DMS 273 treated with DMSO at 0.1 percent for 48 hours (cell line): ENCODE measurements at regions not wholly inside any gene's neighbourhood (a gene's known extent, or its start where the extent isn't known, plus 50 kb on each side); places are given as distances from the start of the nearest gene placed in this dataset.
"Not testable (repeated sequence)": the region's sequence is repeated elsewhere in the genome, so short reads cannot be mapped to it uniquely, and the experiment has no call there.

Source experiments
- DNase-seq: peaks from one replicate; lab custom pipeline; 2025; lab: John Stamatoyannopoulos, UW

- not testable (repeated sequence) for DNase-seq
Measured at GRCh38 chr2:95654897-95655296, 63.1 kb downstream of the TRIM43 start.

GRCh38 chr2:95656553-95656952 is 64.8 kb downstream of the TRIM43 start:
- not testable (repeated sequence) for DNase-seq

GRCh38 chr2:95657937-95658336 is 66.1 kb downstream of the TRIM43 start:
- not testable (repeated sequence) for DNase-seq

- DNase-seq, result not testable (repeated sequence)
Measured at GRCh38 chr2:95660766-95661562, 69.2 kb downstream of the TRIM43 start.

- DNase-seq, result not testable (repeated sequence)
Measured at GRCh38 chr2:95663471-95664441, 72.0 kb downstream of the TRIM43 start.

- DNase-seq, result not testable (repeated sequence)
Measured at GRCh38 chr2:95666636-95667035, 74.8 kb downstream of the TRIM43 start.

- no peak for DNase-seq
Measured at GRCh38 chr2:95667480-95667879, 75.7 kb downstream of the TRIM43 start.

GRCh38 chr2:95668934-95669333 is 77.1 kb downstream of the TRIM43 start:
- not testable (repeated sequence) for DNase-seq

GRCh38 chr2:95669441-95669991 is 77.7 kb downstream of the TRIM43 start:
- DNase-seq, result no peak

- no peak for DNase-seq
Measured at GRCh38 chr2:95670167-95670566, 78.4 kb downstream of the TRIM43 start.

GRCh38 chr2:95670686-95671085 is 78.9 kb downstream of the TRIM43 start:
- no peak for DNase-seq

- DNase-seq, result not testable (repeated sequence)
Measured at GRCh38 chr2:95671171-95671570, 79.4 kb downstream of the TRIM43 start.

- not testable (repeated sequence) for DNase-seq
Measured at GRCh38 chr2:95671992-95672391, 80.2 kb downstream of the TRIM43 start.

GRCh38 chr2:95672500-95672899 is 80.7 kb downstream of the TRIM43 start:
- DNase-seq, result not testable (repeated sequence)

- DNase-seq, result no peak
Measured at GRCh38 chr2:95674186-95674585, 82.4 kb downstream of the TRIM43 start.

- not testable (repeated sequence) for DNase-seq
Measured at GRCh38 chr2:95676573-95676972, 84.8 kb downstream of the TRIM43 start.

- DNase-seq, result no peak
Measured at GRCh38 chr2:95677346-95677745, 85.5 kb downstream of the TRIM43 start.

GRCh38 chr2:95677833-95678232 is 86.0 kb downstream of the TRIM43 start:
- not testable (repeated sequence) for DNase-seq

- DNase-seq, result not testable (repeated sequence)
Measured at GRCh38 chr2:95681158-95681557, 89.4 kb downstream of the TRIM43 start.

- DNase-seq, result not testable (repeated sequence)
Measured at GRCh38 chr2:95681589-95682081, 89.8 kb downstream of the TRIM43 start.

GRCh38 chr2:95682889-95683517 is 91.2 kb downstream of the TRIM43 start:
- not testable (repeated sequence) for DNase-seq

GRCh38 chr2:95685513-95685912 is 93.7 kb downstream of the TRIM43 start:
- DNase-seq, result no peak
